GM19025 (cell line): ENCODE measurements at regions not wholly inside any gene's neighbourhood (a gene's known extent, or its start where the extent isn't known, plus 50 kb on each side); places are given as distances from the start of the nearest gene placed in this dataset.

Source experiments
- ATAC-seq: cut with Tn5 transposase; IDR thresholded peaks from one replicate; pipeline ENCODE4 v1.9.1; 2021; ENCODE audit warnings: mild to moderate bottlenecking, low read depth, moderate library complexity; ENCODE audit not compliant: unreplicated experiment

GRCh38 chr19:27772059-27772458, 1440.9 kb downstream of the UQCRFS1 start:
- ATAC-seq = no peak

DNA sequence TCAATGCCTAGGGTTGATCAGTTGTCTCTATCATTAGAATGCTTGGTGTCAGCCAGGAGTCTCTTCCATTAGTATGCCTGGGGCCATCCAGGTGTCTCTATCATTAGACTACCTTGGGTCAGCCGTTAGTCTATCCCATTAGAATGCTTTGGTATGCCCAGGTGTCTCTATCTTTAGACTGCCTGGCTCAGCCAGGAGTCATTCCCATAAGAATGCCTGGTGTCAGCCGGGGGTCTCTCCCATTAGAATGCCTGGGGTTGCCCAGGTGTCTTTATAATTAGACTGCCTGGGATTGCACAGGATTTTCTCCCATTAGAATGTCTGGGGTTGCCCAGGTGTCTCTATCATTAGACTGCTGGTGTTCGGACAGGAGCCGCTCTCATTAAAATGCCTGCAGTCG, 1442.9 kb downstream of the UQCRFS1 start:
- ATAC-seq = no peak

GRCh38 chr19:27767234-27767633, 1445.7 kb downstream of the UQCRFS1 start:
- ATAC-seq = no peak

DNA sequence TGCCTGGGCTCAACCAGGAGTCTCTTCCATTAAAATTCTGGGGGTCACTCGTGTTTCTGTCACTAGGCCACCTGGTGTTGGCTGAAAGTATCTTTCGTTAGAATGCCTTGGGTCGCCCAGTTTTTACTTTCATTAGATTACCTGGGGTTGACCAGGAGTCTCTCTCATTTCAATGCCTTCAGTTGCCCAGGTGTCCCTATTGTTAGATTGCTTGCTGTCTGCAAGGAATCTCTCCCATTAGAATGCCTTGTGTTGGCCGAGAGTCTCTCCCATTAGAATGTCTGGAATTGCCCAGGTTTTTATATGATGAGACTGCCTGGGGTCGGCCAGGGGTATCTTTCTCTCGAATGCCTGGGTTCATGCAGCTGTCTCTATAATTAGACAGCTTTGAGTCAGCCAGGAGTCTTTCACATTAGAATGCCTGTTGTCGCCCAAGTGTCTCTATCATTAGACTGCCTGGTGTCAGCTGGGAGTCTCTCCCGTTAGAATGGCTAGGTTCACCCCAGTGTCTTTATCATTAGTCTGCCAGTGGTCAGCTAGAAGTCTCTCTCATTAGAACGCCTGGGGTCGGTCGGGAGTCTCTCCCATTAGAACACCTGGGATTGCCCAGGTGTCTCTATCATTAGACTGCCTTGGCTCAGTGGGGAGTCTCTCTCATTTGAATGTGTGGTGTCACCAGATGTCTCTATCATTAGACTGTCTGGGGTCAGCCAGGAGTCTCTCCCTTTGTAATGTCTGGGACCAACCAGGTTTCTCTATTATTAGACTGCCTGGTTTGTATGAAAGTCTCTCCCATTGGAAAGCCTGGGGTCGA, 1446.8 kb downstream of the UQCRFS1 start:
- ATAC-seq = no peak

DNA sequence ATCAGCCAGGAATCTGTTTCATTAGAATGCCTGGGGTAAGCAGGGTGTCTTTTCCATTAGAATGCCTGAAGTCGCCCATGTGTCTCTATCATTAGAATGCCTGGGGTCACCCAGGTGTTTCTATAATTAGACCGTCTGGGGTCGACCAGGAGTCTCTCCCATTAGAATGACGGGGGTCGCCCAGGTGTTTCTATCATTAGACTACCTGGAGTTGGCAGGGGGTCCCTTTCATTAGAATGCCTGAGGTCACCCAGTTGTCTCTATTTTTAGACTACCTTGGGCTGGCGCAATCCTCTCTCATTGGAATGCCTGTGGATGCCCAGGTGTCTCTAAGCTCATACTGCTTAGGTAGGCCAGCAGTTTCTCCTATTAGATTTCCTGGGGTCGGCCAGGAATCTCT, 1447.6 kb downstream of the UQCRFS1 start:
- ATAC-seq = no peak

- no peak for ATAC-seq
Measured at GRCh38 chr19:27764186-27764804, 1448.7 kb downstream of the UQCRFS1 start.

DNA sequence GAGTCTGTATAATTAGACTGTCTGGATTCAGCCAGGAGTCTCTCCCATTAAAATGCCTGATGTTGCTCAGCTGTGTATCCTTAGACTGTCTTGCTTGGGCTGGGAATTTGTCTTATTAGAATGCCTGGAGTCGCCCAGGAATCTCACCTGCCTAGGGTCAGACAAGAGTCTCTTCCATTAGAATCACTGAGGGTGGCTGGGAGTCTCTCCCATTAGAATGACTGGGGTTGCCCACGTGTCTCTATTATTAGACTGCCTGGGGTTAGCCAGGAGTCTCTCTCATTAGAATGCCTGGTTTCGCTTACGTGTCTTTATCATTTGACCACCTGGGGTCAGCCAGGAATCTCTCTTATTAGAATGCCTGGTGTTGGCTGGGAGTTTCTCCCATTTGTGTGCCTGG, 1450.0 kb downstream of the UQCRFS1 start:
- no peak for ATAC-seq

GRCh38 chr19:27759896-27760295, 1453.1 kb downstream of the UQCRFS1 start:
- no peak for ATAC-seq

- no peak for ATAC-seq
Measured at GRCh38 chr19:27758626-27759505, 1454.1 kb downstream of the UQCRFS1 start.

DNA sequence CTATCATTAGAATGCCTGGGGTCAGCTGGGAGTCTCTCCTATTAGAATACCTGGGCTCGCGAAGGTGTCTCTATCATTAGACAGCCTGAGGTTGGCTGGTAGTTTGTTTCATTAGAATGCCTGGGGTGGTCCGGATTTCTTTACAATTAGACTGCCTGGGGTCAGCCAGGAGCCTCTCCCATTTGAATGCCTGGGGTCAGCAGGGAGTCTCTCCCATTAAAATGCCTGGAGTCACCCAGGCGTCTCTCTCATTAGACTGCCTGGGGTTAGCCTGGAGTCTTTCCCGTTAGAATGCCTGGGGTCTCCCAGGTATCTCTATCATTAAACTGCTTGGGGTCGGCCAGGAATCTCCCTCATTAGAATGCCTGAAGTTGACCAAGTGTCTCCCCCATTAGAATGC, 1458.3 kb downstream of the UQCRFS1 start:
- ATAC-seq = no peak

DNA sequence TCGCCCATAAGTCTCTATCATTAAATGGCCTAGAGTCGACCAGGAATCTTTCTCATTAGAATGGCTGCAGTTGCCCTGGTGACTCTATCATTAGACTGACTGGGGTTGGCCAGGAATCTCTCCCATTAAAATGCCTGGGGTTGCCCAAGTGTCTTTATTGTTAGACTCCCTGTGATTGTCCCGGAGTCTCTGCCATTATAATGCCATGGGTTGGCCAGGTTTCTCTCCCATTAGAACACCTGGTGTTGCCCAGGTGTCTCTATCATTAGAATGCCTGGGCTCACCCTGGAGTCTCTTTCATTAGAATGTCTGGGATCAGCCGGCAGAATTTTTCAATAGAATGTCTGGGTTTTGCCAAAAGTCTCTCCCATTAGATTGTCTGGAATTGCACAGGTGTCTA, 1459.3 kb downstream of the UQCRFS1 start:
- no peak for ATAC-seq

- no peak for ATAC-seq
Measured at GRCh38 chr19:27752530-27753184, 1460.3 kb downstream of the UQCRFS1 start.

DNA sequence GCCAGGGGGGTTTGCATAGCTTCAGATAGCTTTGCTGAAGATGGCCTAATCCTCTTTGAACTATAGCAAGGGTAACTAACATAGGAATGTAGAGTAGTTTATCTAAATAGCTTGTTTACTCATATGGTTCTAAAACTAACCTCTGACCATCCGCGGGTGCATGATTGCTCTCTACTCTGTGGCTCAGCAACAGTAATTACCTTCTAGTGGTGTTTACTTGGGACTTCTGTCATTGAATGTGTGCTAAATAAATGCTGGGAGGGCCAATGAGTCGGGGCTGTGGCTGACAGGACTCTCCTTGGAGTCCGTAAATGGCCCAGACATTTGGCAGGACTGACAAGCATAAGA, 1461.9 kb downstream of the UQCRFS1 start:
- no peak for ATAC-seq

GRCh38 chr19:27750391-27751043, 1462.4 kb downstream of the UQCRFS1 start:
- no peak for ATAC-seq

DNA sequence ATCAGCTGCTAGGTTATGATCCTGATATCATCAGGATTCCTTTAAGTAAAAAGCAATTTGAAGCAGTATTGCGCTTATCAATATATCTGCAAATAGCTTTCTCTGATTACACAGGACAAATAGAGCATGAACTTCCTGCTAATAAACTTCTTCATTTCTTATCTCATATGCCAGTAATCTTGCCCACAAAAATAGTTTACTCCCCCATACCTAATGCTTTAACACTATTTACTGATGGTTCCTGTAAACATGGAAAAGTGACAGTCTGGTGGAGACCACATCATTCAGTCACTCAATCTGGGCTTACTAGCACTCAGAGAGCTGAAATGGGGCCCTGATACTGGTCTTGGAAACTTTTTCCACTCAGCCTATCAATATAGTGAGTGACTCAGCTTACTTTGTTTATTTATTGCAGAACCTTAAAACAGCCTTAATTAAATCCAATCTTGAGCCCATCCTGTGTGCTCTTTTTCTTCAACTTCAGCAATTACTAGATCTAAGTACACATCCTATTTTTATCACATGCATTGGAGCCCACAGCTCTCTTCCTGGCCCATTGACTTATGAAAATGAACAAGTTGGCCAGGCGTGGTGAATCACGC, 1464.3 kb downstream of the UQCRFS1 start:
- ATAC-seq = no peak

DNA sequence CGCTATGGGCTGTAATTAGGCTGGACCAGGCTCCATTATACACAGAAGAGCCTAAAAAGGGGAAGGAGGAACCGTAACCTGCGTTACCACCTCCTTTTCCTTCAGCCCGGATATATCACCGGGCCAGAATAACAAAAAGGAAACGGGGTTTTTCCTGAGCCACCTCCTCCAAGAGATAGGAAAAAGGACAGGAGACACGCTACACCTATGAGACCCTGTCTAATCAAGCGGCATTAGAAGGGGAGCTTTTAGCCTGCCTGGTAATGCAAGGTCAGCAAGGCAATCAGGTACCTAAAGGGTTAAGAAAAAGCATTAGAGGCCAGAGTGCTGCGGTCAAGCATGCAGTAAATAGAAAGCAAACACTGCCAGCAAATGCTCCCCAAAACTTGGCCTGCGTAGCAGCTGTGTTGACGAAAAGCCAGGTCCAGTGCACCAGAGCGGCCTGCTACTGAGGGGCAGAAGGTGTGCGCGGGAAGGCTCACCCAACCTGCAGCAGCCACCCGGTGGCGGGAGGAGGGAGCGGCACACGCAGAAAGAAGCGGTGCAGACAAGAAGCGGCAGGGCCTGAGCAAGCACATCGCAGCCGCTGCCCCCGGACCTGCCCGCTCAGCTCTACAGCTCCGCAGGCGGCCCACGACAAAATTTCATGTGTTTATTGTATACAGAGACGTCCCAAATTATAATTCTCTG, 1466.1 kb downstream of the UQCRFS1 start:
- no peak for ATAC-seq

DNA sequence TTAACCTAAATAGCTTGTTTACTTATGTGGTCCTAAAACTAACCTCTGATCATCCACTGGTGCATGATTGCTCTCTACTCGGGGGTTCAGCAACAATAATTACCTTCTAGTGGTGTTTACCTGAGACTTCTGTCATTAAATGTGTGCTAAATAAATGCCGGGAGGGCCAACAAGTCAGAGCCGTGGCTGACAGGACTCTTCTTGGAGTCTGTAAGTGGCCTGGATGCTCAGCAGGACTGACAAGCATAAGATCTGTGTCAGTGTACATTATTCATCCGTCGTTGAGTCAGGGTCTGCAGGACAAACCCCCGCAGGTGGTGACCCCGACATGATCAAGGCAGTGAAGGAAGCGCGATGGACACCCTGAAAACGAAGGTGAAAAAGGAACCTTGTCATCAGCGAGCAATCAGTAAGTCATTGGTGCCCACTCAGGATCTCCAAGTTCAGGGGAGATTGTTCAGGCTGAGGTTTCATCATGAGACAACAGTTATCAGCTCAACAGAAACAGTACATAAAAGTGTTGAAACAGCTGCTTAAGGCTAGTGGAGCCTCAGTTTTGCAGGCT, 1466.9 kb downstream of the UQCRFS1 start:
- ATAC-seq = no peak

DNA sequence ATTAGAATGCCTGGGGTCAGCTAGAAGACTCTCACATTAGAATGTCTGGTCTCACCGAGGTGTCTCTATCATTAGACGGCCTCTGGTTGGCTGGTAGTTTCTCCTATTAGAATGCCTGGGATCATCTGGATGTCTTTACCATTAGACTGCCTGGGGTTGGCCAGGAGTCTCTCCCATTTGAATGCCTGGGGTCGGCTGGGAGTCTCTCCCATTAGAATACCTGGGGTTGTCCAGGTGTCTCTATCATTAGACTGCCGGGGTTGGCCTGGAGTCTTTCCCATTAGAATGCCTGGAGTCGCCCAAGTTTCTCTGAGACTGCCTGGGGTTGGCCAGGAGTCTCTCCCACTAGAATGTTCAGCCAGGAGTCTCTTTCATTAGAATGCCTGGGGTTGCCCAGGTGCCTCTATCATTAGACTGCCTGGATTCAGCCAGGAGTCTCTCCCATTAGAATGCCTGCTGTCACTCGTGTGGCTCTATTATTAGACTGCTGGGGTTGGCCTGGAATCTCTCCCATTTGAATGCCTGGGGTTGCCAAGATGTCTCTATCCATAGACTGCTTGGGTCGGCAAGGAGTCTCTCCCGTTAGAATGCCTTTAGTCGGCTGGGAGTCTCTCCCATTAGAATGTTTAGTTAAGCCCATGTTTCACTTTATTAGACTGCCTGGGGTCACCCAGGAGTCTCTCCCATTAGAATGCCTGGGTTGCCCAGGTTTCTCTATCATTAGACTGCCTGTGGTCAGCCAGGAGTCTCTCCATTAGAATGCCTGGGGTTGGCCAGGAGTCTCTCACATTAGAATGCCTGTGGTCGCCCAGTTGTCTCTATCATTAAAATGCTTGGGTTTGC, 1467.8 kb downstream of the UQCRFS1 start:
- no peak for ATAC-seq
